OCI-LY1 (cell line): ENCODE measurements at regions not wholly inside any gene's neighbourhood (a gene's known extent, or its start where the extent isn't known, plus 50 kb on each side); places are given as distances from the start of the nearest gene placed in this dataset.

Experiments used
- H2AFZ ChIP-seq: fragments of 200-600 bp; sonication (generic), shearing (Covaris generic); 2 replicates; pipeline ENCODE4 v1.6.0; 2014; ENCODE audit warnings: antibody characterized with exemption, mild to moderate bottlenecking, low read length
- H3F3A ChIP-seq: fragments of 200-600 bp; sonication (generic), shearing (Covaris generic); 2 replicates; pipeline ENCODE4 v1.6.0; 2014; ENCODE audit warnings: mild to moderate bottlenecking, antibody characterized with exemption, low read length, moderate library complexity; ENCODE audit not compliant: insufficient read depth
- H3K27ac ChIP-seq: fragments of 200-600 bp; sonication (generic); 2 replicates; pipeline ENCODE4 v1.5.1; 2014; ENCODE audit warnings: low read length, mixed run types, mild to moderate bottlenecking, low read depth; ENCODE audit not compliant: poor library complexity, severe bottlenecking
- H3K27me3 ChIP-seq: fragments of 200-600 bp; sonication (generic); 2 replicates; pipeline ENCODE4 v1.6.0; 2014; ENCODE audit warnings: antibody characterized with exemption, mild to moderate bottlenecking, low read length, moderate library complexity; ENCODE audit not compliant: insufficient read depth
- H3K36me3 ChIP-seq: fragments of 200-600 bp; sonication (generic); 2 replicates; pipeline ENCODE4 v1.6.1; 2014; ENCODE audit warnings: mild to moderate bottlenecking, antibody characterized with exemption, low read length, moderate library complexity, mixed read lengths; ENCODE audit not compliant: insufficient read depth
- H3K4me1 ChIP-seq: fragments of 200-600 bp; sonication (generic); 2 replicates; pipeline ENCODE4 v1.5.1; 2014; ENCODE audit warnings: mild to moderate bottlenecking, low read length, moderate library complexity; ENCODE audit not compliant: insufficient read depth, severe bottlenecking
- H3K4me2 ChIP-seq: fragments of 200-600 bp; sonication (generic), shearing (Covaris generic); 2 replicates; pipeline ENCODE4 v1.6.1; 2014; ENCODE audit warnings: low read length
- H3K4me3 ChIP-seq: fragments of 200-600 bp; sonication (generic); 2 replicates; pipeline ENCODE4 v1.5.1; 2014; ENCODE audit warnings: low read length, low read depth, mild to moderate bottlenecking, mixed read lengths; ENCODE audit not compliant: poor library complexity, severe bottlenecking
- H3K79me2 ChIP-seq: fragments of 200-600 bp; shearing (Covaris generic); 2 replicates; pipeline ENCODE4 v1.6.1; 2016; ENCODE audit warnings: mixed run types, low read length, mixed read lengths; ENCODE audit not compliant: insufficient read depth
- H3K9ac ChIP-seq: fragments of 200-600 bp; sonication (generic), shearing (Covaris generic); 2 replicates; pipeline ENCODE4 v1.6.1; 2014; ENCODE audit warnings: mild to moderate bottlenecking, low read length, mixed read lengths
- H3K9me2 ChIP-seq: fragments of 200-600 bp; sonication (generic), shearing (Covaris generic); 2 replicates; pipeline ENCODE4 v1.6.1; 2014; ENCODE audit warnings: low read depth, mild to moderate bottlenecking, low read length, mixed read lengths
- H3K9me3 ChIP-seq: fragments of 200-600 bp; shearing (Covaris generic); 2 replicates; pipeline ENCODE4 v1.6.1; 2014; ENCODE audit warnings: low read length, mixed read lengths
- H4K20me1 ChIP-seq: fragments of 200-600 bp; sonication (generic), shearing (Covaris generic); 2 replicates; pipeline ENCODE4 v1.6.0; 2016; ENCODE audit warnings: mild to moderate bottlenecking, low read length; ENCODE audit not compliant: insufficient read depth
- CTCF ChIP-seq: fragments of 200-600 bp; sonication (generic), shearing (Covaris generic); IDR thresholded peaks from 2 replicates; pipeline ENCODE4 v1.5.1; 2017; ENCODE audit warnings: mild to moderate bottlenecking, antibody characterized with exemption, low read length, moderate library complexity, mixed read lengths
- EZH2 ChIP-seq: fragments of 200-600 bp; sonication (generic), shearing (Covaris generic); IDR thresholded peaks from 2 replicates; pipeline ENCODE4 v1.8.0; 2017; ENCODE audit warnings: borderline replicate concordance, mixed run types, mild to moderate bottlenecking, antibody characterized with exemption, low read length, moderate library complexity, mixed read lengths

DNA sequence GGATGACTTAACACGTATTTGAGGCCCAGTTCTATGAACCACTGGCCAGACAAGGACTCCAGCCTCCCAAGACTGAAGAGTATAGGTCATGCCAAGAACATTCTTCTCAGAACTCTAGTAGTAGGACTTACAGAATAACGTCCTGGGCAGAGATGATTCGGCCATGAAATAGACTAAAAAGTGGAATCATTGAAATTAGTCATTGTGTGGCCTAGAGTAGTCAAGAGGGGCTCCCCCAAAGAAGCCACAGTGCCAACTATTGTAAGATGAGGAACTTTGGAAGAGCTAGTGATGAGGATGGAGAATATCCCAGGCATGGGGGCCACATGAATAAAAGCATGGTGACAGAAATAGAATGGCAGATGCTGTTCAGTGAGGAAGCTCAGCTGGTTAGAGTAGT, 101.1 kb downstream of the TRIB2 start:
- no peaks in the 10 kb centered on the region for H3K9me3 ChIP-seq
- no peak overlapping the region for H3K4me2 ChIP-seq
- no peak for TF ChIP-seq CTCF
- TF ChIP-seq EZH2: no peak
- H3K27me3 ChIP-seq: no peaks in the 10 kb centered on the region
- no peak overlapping the region for H3K27ac ChIP-seq
- no peaks in the 10 kb centered on the region for H3F3A ChIP-seq
- no peak overlapping the region for H3K9ac ChIP-seq
- H4K20me1 ChIP-seq: no peaks in the 10 kb centered on the region
- H3K4me3 ChIP-seq: no peak overlapping the region
- H3K79me2 ChIP-seq: no peaks in the 10 kb centered on the region
- no peaks in the 10 kb centered on the region for H3K4me1 ChIP-seq
- H3K36me3 ChIP-seq: no peaks in the 10 kb centered on the region
- no peaks in the 10 kb centered on the region for H3K9me2 ChIP-seq
- H2AFZ ChIP-seq: no peak overlapping the region

- Histone ChIP-seq H3K36me3 (no peaks in the 10 kb centered on the region), H3K27me3 (no peaks in the 10 kb centered on the region), H3K9me2 (no peaks in the 10 kb centered on the region), H4K20me1 (no peaks in the 10 kb centered on the region), H3K9ac (no peak overlapping the region), H3K9me3 (no peaks in the 10 kb centered on the region), H2AFZ (no peak overlapping the region), H3K4me2 (no peak overlapping the region), H3F3A (no peaks in the 10 kb centered on the region), H3K4me1 (no peaks in the 10 kb centered on the region), H3K27ac (no peak overlapping the region), H3K79me2 (no peaks in the 10 kb centered on the region), H3K4me3 (no peak overlapping the region)
- TF ChIP-seq EZH2 (no peak), CTCF (no peak)
These were observed 101.8 kb downstream of the TRIB2 start for GRCh38 chr2:12818416-12819102.

DNA sequence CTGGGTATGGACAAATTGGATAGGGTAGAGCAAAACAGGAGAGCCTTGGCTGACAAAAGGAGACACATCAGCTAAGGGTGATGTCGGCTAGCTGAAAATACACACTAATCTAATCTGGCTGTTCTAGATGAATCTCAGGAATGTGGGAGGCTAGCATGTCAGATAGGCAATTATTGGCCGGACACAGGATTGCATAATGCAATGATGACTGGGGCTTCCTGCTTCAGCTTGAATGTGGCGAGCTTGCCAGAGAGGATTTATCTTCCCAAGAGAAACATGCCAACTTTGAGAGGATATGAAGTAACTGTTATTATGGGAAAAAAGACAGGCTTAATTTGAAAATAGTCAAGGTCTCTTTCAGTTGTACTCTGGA, 102.4 kb downstream of the TRIB2 start:
- Histone ChIP-seq H3K27ac (no peak overlapping the region), H2AFZ (no peak overlapping the region), H4K20me1 (no peaks in the 10 kb centered on the region), H3K4me1 (no peaks in the 10 kb centered on the region), H3K27me3 (no peaks in the 10 kb centered on the region), H3K9me2 (no peaks in the 10 kb centered on the region), H3K79me2 (no peaks in the 10 kb centered on the region), H3K9me3 (no peaks in the 10 kb centered on the region), H3K4me2 (no peak overlapping the region), H3K4me3 (no peak overlapping the region), H3K36me3 (no peaks in the 10 kb centered on the region), H3K9ac (no peak overlapping the region), H3F3A (no peaks in the 10 kb centered on the region)
- TF ChIP-seq EZH2 (no peak), CTCF (no peak)
